Stimulated activated CD4-positive, alpha-beta T cell treated with anti-CD3 and anti-CD28 coated beads, TNF-alpha, amount 100 ng/mL, for 1 hour (primary cell): ENCODE measurements at regions not wholly inside any gene's neighbourhood (a gene's known extent, or its start where the extent isn't known, plus 50 kb on each side); places are given as distances from the start of the nearest gene placed in this dataset.

Experiments used
- DNase-seq, 3 donors: peaks; one replicate each; pipeline ENCODE4 v3.0.0-alpha.2; 2020; ENCODE audit warnings: low read depth in 3 of 3, low spot score in 1 of 3

DNA sequence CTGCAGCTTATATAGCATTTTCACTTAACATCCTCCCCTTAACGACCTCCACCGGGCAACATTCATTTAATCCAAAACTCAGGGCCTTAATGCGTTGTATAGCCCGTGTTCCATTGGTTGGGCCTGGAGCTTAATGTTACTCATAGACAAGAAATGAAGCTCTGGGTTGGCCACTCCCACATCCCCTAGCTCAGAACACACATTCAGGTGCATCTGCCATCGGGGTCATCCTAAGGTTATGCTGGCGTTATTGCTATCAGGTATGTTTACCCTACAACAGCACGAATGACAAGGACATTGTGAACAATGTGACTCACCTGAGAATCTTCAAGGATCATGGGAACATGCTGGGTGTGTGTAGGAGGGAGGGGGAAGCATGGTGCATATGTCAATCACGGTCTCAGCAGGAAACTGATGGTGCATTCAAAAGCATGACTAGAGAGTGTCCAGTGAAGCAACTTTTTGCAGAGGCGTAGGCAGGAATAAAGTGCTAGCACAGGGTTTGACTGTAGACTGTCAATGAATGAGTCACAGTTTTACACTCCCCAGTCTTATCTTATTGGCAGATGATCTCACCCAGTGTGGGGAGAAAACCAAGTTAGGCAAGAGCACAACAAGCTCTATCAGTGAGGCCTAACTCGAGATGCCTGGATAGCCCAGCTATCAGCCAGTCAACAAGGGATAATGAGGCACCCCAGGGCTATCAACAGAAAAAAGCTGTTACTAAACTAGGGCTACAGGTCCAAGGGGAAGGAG is 402.1 kb upstream of the MCTP2 start:
- DNase-seq, result no peak

DNA sequence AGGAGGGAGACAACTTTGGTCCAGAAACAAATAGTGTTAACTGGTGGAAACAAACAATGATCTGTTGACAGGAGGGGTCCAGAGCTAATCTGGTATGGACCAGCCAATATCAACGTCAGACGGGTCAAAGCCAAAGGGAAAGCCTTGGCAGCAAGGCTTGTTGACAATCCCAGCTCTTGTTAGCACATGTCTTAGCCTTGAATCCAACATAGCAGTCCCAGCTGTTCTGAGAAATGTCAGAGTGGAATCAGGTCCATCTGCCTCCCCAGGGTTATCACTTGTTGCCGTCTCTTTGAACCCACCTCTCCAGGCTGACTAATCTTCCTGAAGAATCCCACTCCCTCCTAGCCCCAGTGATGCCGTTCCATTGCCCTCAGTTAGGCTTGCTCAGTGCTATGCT is 404.6 kb upstream of the MCTP2 start:
- no peak for DNase-seq

DNA sequence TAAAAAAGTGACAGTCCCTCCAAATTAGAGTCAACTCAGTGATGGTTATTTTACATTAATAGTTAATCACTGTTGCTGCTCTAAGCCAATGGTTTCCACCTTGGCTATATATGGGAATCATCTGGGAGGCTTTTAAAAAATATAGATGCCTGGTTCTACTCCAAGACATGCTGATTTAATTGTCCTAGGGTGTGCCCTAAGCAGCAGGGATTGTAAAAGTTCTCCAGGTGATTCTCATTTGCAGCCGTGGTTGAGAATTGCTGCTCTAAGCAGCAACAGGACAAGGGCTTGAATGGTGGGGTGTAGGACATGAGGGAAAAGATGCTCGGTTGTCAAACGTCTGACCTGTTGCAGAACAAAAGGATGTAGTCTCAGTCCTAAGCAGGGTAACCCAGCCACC is 405.1 kb upstream of the MCTP2 start:
- no peak for DNase-seq

DNA sequence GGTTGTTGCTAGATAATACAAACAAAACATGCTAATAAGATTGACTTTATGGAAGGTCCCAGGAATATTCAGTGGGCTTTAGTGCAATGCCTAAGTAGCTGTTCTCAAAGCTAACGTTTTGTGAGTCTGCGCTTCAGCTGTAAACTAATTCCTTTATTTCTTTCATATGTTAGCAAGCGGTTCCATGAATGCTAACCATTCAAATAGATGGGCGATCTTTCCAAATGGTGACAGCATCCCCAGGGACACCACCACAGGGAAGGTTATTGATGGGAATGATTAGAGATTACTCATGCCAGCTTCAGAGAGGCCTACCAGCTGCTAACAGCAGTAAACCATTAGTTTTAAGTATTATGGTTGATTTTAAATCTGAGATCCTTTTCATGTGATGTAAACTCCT is 405.7 kb upstream of the MCTP2 start:
- DNase-seq, result no peak

DNA sequence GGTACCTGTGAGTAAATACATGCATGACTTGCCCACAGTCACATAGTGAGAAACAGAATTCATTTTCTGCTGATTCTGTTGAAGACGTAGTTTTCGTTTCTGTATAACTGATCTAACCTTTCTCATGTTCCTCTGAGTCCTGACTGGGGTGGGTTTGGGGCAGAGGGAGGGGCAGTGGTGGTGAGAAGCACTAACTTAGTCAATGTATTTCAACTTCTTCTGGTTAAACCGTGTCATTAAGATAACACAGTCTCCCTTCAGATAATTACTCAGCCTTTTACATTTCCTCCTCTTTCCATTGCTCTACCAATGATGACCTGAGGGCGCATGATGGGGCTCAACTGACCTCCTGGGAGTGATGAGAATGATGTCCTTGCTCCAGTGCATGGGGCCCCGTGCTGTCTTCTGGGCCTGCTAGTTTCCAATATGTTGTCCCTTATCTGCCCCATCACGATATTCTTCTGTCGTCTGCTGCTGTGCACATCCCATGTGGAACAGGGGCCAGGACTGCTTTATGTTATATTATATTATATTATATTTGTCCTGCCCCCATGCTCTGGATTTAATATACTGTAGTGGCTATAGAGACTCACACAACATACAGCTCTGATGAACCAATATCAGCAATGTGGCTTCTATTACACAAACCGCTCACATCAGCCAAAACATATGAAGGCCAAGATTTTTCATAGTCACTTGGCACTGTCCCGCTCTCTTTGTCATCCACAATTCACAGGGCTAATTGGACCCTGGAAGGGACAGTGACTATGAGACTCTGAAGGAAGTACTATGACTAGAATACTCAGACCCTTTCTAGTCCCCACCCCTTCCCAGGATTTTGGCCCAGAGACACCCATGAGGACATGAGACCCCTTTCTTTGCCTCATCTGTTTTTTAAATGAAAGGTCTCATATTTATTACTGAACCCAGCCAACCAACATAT is 407.1 kb upstream of the MCTP2 start:
- no peak for DNase-seq

DNA sequence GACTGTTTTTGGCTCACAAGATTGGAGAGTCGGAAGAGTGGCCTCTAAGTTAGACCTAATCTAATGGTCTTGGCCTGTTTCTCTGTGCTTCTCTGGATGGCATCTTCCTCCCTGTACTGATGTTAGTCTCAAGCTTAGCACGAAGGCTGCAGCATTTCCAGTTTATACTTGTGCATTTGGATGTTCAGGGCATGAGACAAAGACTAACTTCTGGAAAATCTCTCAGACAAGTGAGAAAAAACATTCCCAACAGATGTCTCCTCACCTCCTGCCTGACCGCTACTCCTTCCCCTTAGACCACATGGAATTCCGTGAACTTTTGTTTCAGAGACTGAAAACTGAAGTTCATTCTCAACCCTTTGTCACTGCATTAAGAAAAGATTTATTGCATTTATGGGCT is 410.8 kb upstream of the MCTP2 start:
- DNase-seq, result no peak

DNA sequence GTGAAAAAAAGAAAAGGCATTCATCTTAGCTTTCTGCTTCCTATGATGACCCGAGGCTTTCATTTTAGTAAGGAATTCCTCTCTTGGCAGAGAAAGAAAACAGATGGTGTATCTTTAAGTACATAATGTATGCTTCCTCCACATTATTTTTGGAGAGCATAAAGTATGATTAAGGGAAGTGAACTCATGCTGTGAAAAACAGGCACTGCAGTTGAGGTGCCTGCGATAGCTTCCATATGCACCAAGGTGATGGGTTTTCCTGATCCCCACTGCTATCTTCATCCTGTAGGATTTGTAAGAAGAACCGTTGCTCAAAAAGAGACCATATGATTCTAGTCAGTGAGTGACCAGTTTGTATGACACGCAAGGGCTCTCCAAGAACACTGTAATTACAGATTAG is 411.5 kb upstream of the MCTP2 start:
- DNase-seq, result no peak

DNA sequence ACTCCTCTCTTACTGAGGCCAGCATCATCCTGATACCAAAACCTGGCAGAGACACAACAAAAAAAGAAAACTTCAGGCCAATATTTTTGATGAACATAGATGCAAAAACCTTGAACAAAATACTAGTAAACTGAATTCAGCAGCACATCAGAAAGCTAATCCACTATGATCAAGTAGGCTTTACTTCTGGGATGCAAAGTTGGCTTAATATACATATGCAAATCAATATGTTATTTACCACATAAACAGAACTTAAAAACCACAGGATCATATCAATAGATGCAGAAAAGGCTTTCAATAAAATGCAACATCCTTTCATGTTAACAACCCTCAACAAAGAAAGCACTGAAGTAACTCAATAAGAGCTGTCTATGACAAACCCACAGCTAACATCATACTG is 414.5 kb upstream of the MCTP2 start:
- DNase-seq, result no peak

DNA sequence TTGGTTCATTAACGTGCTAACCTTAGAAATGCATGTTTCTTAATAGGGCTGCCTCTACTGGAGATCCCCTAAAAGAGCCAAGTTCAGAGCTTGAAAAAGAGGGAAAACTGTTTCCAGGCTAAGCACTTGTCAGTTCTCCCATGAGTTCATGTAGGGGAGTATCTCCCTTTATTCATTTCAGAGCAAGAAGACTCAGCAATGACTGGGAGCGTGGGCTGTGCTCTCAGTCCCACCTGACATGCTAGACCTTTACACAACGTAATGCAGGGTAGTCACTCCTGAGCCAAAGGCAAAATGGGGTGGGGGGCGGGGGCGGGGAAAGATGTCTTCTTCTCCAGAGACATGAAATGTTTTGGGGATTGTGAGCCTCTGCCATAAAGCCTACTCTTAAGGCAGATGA is 420.1 kb upstream of the MCTP2 start:
- no peak for DNase-seq

DNA sequence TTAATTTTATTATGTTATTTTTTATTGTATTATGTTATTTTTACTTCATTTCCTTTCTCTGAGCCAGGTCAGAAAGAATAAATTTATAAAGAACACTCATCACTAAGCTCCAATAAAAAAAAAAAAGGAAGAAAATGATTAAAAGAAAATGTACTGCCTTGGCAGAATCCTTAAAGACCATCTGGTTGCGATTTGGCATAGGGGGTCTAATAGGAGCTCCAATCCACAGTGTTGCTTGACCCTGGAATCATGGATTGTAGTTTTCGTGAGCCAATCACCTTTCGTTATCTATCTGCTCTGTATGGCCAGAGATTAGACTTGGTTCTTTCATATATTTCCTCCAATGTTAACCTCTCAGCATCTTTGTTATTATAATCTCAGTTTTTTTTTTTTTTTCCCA is 421.8 kb upstream of the MCTP2 start:
- DNase-seq, result no peak

DNA sequence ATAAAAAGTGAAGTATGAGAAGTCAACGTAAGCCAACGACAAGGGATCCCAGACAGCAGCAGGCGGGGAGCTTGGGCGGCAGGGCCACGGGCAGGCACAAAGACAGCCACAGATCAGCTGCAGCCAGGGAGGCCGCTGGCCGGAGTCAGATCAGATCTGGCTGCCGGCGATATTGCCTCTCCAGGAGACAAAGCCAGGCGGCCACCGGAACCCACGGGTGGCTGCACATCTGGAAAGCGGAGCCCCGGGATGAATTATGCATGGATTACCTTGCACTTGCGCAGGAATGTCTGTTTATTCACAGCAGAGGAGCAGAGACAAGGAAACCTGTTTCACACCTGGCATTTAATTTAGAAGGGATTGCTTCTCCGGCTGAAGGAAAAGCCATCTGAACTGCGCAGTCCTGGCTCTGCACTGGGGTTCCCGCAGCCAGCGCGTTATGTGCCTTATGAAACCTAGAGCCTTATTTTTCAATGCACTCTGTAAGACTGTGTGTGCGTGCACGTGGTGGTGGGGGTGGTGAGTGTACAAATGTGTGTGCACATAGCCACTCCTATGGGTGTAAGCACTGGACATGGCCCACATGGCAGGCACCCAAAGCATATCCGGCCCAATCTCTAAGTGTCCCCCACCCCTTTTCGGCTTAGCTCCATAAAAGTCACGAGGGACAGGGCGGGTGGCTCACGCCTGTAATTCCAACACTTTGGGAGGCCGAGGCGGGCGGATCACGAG is 427.8 kb upstream of the MCTP2 start:
- no peak for DNase-seq

DNA sequence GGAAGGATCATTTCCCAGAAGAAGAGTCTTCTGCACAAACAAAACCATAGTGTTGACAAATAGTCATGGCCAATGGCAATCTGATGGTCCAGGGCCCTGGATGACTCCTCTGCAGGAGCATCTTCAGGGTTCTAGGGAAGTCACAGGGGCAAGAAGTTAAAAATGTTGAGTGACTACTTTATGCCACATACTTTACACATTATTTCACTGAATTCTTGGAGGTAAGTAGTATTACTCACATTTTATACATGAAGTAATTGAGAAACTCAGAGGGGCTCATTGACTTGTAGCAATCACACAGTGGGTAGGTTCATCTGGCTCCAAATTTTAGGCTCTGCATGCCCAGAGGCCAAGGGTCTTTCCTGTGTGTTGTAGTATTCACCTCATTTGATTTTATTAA is 430.2 kb upstream of the MCTP2 start:
- no peak for DNase-seq

DNA sequence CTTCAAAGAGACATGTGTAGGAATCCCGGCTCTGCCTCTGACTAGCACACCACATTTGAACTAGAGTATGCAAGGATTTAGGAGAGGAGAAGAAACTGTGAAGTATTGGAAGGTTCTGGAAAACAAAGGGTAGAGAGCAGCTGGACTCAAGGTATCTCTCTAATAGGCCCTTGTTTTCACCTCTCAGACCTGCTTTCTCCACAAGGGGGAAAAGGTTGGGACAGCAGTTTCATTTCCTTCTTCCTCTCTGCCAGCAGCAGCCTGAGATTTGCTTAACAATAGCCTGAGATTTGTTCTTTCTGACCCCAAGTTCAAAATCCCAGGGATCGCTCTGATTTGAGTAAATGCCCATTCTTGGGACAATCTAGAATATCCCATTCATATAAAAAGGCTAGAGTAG is 430.6 kb upstream of the MCTP2 start:
- no peak for DNase-seq

DNA sequence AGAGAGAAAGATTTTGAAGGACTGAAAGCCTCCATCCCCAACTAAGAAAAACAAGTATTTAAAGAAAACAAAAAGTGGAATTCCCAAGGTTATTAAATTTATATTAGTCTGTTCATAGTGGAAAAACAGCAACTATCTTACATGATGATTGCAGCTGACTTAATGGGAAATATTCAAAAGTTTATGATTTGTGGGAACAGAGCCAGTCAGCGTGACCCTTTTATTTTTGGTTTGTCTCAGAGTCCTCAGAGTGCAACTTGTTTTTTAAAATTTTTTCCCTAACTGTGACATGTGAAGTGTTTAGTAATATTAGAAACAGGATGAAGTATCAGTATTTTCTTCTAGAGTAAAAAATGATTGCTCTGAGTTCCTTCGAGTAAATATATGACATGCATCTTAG is 441.9 kb upstream of the MCTP2 start:
- no peak for DNase-seq

DNA sequence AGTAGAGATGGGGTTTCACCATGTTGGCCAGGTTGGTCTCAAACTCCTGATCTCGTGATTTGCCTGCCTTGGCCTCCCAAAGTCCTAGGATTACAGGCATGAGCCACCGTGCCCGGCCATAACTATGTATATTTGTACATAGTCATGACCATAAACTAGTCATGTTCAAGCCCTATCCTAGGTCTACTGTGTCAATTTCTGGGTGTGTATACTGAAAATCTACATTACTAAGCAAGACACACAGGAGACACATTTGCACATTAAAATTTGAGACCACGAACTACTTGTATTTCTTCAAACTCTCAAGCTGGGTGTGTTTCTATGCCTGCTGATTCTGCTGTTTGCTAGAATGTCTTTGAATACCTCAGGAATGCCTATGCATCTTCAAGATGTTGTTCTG is 451.3 kb upstream of the MCTP2 start:
- DNase-seq, result no peak

DNA sequence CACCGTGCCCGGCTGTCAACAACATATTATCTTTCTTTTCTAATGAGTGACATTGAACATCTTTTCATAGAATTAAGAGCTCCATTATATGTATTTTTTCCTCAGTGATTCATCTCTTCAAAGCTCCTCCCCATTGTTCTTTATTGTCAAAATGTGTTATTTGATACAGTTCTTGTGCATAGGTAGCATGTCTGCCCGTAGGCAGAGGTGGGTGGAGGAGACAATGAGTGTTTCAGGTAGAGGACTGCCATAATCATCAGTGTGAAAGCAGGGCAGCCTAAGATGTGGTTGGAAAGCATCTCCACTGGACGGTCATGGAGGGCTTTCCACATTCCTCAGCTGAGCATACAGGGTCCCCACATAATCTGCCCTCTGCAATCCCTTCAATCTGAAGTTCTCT is 452.0 kb upstream of the MCTP2 start:
- no peak for DNase-seq

DNA sequence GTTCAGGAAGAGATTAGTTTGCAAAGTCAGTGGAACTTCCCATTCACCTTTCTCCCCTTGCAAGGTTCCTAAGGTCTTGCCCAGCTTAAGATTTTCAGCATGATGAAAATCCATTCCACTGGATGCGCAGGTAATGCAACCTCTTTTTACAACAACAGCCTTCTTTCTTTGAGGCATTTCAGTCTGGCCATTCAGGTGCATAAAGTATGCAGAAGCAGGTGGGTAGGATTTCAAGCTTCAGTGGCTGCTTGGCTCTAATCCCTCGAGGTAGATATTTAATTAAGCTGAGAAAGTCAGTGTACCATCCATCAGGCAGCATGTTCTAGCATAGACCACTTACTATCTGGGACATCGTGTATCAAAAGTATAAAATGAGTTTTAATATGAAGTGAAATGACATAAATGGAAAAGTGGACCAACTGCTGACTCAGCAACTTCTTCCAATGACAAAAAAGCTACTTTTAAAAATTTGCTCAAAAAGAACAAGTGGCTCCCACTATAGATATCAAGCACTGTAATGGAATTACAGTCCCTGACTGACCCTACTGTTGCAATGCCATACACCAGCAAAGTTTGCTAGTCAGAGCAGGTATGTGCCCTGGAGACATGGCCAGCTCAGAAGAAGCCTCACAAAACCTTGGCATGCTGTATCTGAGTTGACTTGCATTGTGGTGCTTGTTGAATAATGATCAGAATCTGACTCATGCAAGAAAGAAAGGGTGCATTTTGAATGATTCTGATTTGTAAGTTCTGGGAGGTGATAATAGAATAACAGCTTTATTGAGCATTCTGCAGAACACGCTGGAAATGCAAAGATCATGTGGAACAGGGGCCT is 459.9 kb upstream of the MCTP2 start:
- no peak for DNase-seq

DNA sequence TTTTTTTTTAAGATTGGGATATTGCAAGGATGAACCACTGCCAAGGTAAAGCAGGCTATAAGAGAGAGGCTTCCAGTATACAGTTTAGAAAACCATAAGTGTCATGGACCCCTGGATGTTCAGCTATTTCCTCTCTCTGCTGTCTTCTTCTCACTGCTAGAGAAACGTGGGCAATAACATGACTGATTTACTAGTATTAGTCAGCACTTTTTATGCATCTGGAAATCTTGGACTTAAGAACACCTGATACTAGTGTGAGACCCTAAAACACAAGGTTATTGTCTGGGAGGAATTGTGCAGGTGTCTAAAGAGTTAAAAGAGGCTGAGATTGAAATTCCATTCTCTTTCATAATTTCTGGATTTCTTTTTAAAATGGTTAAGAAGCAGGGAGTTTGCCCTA is 460.6 kb upstream of the MCTP2 start:
- no peak for DNase-seq

DNA sequence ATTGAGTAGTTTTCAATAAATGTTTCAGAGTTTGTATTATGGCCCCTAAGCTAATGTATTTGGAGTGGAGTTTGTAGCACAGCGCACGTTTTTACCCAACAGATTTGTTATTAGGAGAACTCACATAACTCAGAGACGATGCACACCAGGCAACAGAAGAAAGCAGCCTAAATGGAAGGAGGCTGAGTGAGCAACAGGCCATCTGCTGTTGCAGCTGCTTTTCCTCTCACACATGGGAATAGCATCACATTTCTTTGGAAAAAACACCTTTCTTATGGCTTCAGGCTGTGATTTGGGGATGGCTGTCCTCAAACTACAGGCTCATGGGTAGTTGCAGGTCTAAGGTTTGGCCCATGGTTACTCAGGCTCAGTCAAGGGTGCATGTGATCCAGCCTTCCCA is 469.3 kb upstream of the MCTP2 start:
- DNase-seq, result no peak

DNA sequence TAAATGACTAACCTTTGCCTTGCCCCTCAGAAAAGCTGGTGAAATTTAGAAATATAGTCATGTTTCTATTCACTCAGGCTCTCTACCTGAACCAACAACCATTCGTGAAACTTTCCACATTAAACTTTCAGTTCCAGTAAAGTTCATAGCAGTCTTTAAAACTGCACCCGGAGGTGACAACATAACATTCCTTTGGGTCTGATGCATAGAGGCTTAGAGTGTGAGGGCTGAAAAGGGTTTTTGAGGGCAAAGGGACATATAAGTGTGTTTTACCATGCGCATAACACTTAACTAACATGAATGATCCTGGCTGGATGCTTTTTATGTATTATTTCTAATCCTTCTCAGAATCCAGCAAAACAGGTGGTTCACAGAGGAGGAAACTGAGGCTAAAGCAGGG is 471.7 kb upstream of the MCTP2 start:
- DNase-seq, result no peak

DNA sequence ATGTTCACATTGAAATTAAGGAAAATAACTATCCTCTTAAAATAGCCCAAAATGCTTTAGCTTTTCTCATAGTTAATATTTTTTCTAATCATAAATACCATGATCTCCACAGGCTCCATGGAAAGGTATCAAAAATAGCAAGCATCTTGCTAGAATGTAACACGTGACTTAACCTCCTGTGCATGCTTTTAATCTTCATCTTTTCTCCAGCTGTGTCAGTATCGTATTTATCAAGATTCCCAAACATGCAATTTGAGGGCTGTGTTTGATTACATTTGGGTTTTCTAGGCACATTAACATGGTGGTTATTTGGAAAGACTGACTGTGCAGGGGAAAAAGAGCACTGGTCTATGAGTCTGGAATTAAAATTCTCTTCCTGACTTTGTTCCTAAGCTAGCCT is 472.5 kb upstream of the MCTP2 start:
- no peak for DNase-seq
